SK-N-SH treated with all-trans-retinoic acid at 6 μM for 48 hours (cell line): ENCODE measurements at regions not wholly inside any gene's neighbourhood (a gene's known extent, or its start where the extent isn't known, plus 50 kb on each side); places are given as distances from the start of the nearest gene placed in this dataset.

Source experiments
- ATAC-seq: fragments of 200-7000 bp; cut with Tn5 transposase; 3 replicates; pipeline ENCODE4 v1.9.1; 2020; ENCODE audit warnings: mild to moderate bottlenecking, moderate library complexity
- ARNTL ChIP-seq: fragments of 450-650 bp; formaldehyde crosslinking; IDR thresholded peaks from 2 replicates; pipeline ENCODE4 v1.5.0; 2020; ENCODE audit warnings: low read depth, mild to moderate bottlenecking, moderate library complexity, borderline replicate concordance
- BACH2 ChIP-seq: fragments of 250-450 bp; sonication (Bioruptor Pico); IDR thresholded peaks from 2 replicates; pipeline ENCODE4 v1.9.0; 2021; ENCODE audit warnings: mild to moderate bottlenecking, borderline replicate concordance
- CREB5 ChIP-seq: fragments of 250-450 bp; sonication (Bioruptor Pico); IDR thresholded peaks from 2 replicates; pipeline ENCODE4 v1.5.1; 2020; ENCODE audit warnings: low read depth, mild to moderate bottlenecking, moderate library complexity
- ESRRG ChIP-seq: fragments of 250-450 bp; sonication (Bioruptor Pico); IDR thresholded peaks from 2 replicates; pipeline ENCODE4 v1.6.1; 2021; ENCODE audit warnings: mild to moderate bottlenecking
- GLIS3 ChIP-seq: fragments of 250-450 bp; sonication (Bioruptor Pico); IDR thresholded peaks from 2 replicates; pipeline ENCODE4 v1.5.0; 2020; ENCODE audit warnings: mild to moderate bottlenecking, moderate library complexity
- OSR1 ChIP-seq: fragments of 250-450 bp; sonication (Bioruptor Pico); IDR thresholded peaks from 2 replicates; pipeline ENCODE4 v1.8.0; 2022; ENCODE audit warnings: moderate library complexity, mild to moderate bottlenecking, inconsistent platforms
- RARB ChIP-seq: fragments of 250-450 bp; sonication (Bioruptor Pico); IDR thresholded peaks from 2 replicates; pipeline ENCODE4 v1.8.0; 2021; ENCODE audit warnings: mild to moderate bottlenecking, moderate library complexity
- SNAI2 ChIP-seq: fragments of 250-450 bp; sonication (Bioruptor Pico); IDR thresholded peaks from 2 replicates; pipeline ENCODE4 v1.5.0; 2020; ENCODE audit warnings: mild to moderate bottlenecking, moderate library complexity
- TCF4 ChIP-seq: fragments of 250-450 bp; sonication (Bioruptor Pico); IDR thresholded peaks from 2 replicates; pipeline ENCODE4 v1.8.0; 2021; ENCODE audit warnings: mild to moderate bottlenecking, moderate library complexity, borderline replicate concordance
- TOX ChIP-seq: fragments of 250-450 bp; sonication (Bioruptor Pico); IDR thresholded peaks from 2 replicates; pipeline ENCODE4 v1.8.0; 2021; ENCODE audit warnings: mild to moderate bottlenecking, moderate library complexity, borderline replicate concordance
- TSHZ2 ChIP-seq: fragments of 250-450 bp; sonication (Bioruptor Pico); IDR thresholded peaks from 2 replicates; pipeline ENCODE4 v1.5.0; 2020; ENCODE audit warnings: mild to moderate bottlenecking, moderate library complexity
- ZC3H10 ChIP-seq: fragments of 250-450 bp; sonication (Bioruptor Pico); IDR thresholded peaks from 2 replicates; pipeline ENCODE4 v1.5.1; 2021; ENCODE audit warnings: mild to moderate bottlenecking, moderate library complexity
- ZFP3 ChIP-seq: fragments of 250-450 bp; sonication (Bioruptor Pico); IDR thresholded peaks from 2 replicates; pipeline ENCODE4 v1.5.0; 2020; ENCODE audit warnings: mild to moderate bottlenecking, moderate library complexity
- ZFP30 ChIP-seq: fragments of 450-650 bp; formaldehyde crosslinking; IDR thresholded peaks from 2 replicates; pipeline ENCODE4 v1.5.0; 2022; ENCODE audit warnings: mild to moderate bottlenecking, moderate library complexity
- ZNF565 ChIP-seq: fragments of 450-650 bp; formaldehyde crosslinking; conservative IDR thresholded peaks from 2 replicates; pipeline ENCODE4 v1.5.0; 2020; ENCODE audit warnings: low read depth, mild to moderate bottlenecking, moderate library complexity
- ZNF70 ChIP-seq: fragments of 450-650 bp; formaldehyde crosslinking; IDR thresholded peaks from 2 replicates; pipeline ENCODE4 v1.5.0; 2020; ENCODE audit warnings: mild to moderate bottlenecking, moderate library complexity
- ZNF8 ChIP-seq: fragments of 450-650 bp; formaldehyde crosslinking; IDR thresholded peaks from 2 replicates; pipeline ENCODE4 v1.5.0; 2020; ENCODE audit warnings: mild to moderate bottlenecking, moderate library complexity
- TF ChIP-seq, protein P1 (sequence below): fragments of 250-450 bp; sonication (Bioruptor Pico); IDR thresholded peaks from 2 replicates; pipeline ENCODE4 v1.5.1; 2021; ENCODE audit warnings: mild to moderate bottlenecking, moderate library complexity
- TF ChIP-seq, protein P2 (sequence below): fragments of 250-450 bp; sonication (Bioruptor Pico); IDR thresholded peaks from 2 replicates; pipeline ENCODE4 v1.8.0; 2021; ENCODE audit warnings: low read depth, mild to moderate bottlenecking, moderate library complexity, borderline replicate concordance

- TF ChIP-seq, protein P1, sequence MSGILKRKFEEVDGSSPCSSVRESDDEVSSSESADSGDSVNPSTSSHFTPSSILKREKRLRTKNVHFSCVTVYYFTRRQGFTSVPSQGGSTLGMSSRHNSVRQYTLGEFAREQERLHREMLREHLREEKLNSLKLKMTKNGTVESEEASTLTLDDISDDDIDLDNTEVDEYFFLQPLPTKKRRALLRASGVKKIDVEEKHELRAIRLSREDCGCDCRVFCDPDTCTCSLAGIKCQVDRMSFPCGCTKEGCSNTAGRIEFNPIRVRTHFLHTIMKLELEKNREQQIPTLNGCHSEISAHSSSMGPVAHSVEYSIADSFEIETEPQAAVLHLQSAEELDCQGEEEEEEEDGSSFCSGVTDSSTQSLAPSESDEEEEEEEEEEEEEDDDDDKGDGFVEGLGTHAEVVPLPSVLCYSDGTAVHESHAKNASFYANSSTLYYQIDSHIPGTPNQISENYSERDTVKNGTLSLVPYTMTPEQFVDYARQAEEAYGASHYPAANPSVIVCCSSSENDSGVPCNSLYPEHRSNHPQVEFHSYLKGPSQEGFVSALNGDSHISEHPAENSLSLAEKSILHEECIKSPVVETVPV: no peak
Measured at GRCh38 chrX:141405486-141405852, 163.2 kb upstream of the SPANXC start (continued).

- no peak for ATAC-seq
- TF ChIP-seq ZFP30 (CRISPR knock-in tag): no peak
Measured at GRCh38 chrX:141402897-141403610, 160.7 kb upstream of the SPANXC start.

GRCh38 chrX:141396536-141396935 lies 154.2 kb upstream of the SPANXC start:
- TF ChIP-seq ZC3H10 (CRISPR knock-in tag): no peak
- TF ChIP-seq TOX: no peak
- TF ChIP-seq TSHZ2 (CRISPR knock-in tag): no peak
- TF ChIP-seq OSR1 (CRISPR knock-in tag): no peak
- no peak for TF ChIP-seq RARB
- TF ChIP-seq ZNF565 (CRISPR knock-in tag): no peak
- no peak for TF ChIP-seq GLIS3
- no peak for TF ChIP-seq ARNTL (CRISPR knock-in tag)
- TF ChIP-seq, protein P2, sequence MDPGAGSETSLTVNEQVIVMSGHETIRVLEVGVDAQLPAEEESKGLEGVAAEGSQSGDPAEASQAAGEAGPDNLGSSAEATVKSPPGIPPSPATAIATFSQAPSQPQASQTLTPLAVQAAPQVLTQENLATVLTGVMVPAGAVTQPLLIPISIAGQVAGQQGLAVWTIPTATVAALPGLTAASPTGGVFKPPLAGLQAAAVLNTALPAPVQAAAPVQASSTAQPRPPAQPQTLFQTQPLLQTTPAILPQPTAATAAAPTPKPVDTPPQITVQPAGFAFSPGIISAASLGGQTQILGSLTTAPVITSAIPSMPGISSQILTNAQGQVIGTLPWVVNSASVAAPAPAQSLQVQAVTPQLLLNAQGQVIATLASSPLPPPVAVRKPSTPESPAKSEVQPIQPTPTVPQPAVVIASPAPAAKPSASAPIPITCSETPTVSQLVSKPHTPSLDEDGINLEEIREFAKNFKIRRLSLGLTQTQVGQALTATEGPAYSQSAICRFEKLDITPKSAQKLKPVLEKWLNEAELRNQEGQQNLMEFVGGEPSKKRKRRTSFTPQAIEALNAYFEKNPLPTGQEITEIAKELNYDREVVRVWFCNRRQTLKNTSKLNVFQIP: no peak

DNA sequence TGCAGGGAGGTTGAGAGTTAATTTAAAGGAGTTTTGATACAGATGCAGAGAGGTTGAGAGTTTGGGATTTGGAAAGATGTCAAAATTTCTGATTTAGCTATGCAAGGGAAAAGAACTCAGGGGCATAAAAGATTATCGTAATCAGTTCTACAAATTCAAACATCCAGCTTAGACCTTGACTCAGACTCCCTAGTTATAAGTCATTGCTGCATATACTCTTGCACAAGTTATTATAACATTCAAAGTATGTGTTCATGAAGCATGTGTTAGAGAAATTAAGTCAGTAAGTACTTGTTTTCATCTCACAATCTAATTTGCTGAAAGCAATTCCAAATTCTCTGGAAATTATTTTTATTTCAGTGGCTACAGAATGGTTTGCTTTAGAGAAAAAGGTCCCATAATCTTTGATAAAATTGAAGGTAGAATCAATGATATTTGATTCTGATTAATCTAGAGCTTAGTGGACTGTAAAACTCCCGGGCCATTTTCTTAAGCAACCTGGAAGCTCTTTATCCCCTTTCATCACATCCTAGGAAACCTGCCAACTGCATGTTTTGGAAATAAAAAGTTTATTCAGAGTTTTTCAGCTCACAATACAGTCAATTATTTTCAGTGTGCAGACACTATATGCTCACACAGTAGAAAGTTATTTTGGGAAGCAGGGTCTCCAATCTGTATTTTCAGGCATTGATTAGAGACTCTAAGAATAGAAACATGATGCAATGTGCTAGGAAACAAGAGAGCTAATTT lies 132.9 kb upstream of the SPANXC start:
- TF ChIP-seq SNAI2: no peak
- no peak for TF ChIP-seq TOX
- no peak for TF ChIP-seq ZFP30 (CRISPR knock-in tag)
- no peak for TF ChIP-seq ZNF8 (CRISPR knock-in tag)
- no peak for TF ChIP-seq ESRRG
- TF ChIP-seq CREB5 (CRISPR knock-in tag): no peak
- TF ChIP-seq ZNF565 (CRISPR knock-in tag): no peak
- no peak for TF ChIP-seq ZNF70 (CRISPR knock-in tag)
- no peak for TF ChIP-seq TSHZ2 (CRISPR knock-in tag)
- TF ChIP-seq TCF4 (CRISPR knock-in tag): no peak
- TF ChIP-seq, protein P1: no peak
- TF ChIP-seq BACH2 (CRISPR knock-in tag): no peak
- no peak for TF ChIP-seq ZFP3 (CRISPR knock-in tag)
- ATAC-seq: no peak

More at GRCh38 chrX:141396536-141396935, 154.2 kb upstream of the SPANXC start:
- no peak for ATAC-seq
